HCT116 (cell line): ENCODE measurements at regions not wholly inside any gene's neighbourhood (a gene's known extent, or its start where the extent isn't known, plus 50 kb on each side); places are given as distances from the start of the nearest gene placed in this dataset.

Source experiments
- ATAC-seq: fragments of 200-7000 bp; cut with Tn5 transposase; 2 replicates; pipeline ENCODE4 v1.9.1; 2020; ENCODE audit warnings: mild to moderate bottlenecking, moderate library complexity
- BruUV-seq: library from RNA; stranded (reverse); fragments of 400-500 nt; replicated peaks from 2 replicates; lab custom pipeline; 2021; lab: Mats Ljungman, UMichigan
- CTCF ChIA-PET: fragments of 300-600 bp; sonication (Branson Sonifier 250); formaldehyde crosslinking; loops from one replicate; lab custom pipeline; 2021; ENCODE audit warnings: antibody characterized with exemption; lab: Charles Lee
- POLR2A ChIA-PET: fragments of 300-600, 350-600 bp; sonication (Branson Sonifier 250); formaldehyde crosslinking; loops from one replicate; lab custom pipeline; 2021; ENCODE audit warnings: antibody characterized with exemption; lab: Charles Lee
- RAD21 ChIA-PET, 2 experiments: fragments of 300-600 bp; sonication (Branson Sonifier 250); formaldehyde crosslinking; loops; one replicate each; lab custom pipeline; 2023; ENCODE audit warnings: low total read pairs in 2 of 2; ENCODE audit not compliant: uncharacterized antibody in 2 of 2, unreplicated experiment in 2 of 2, low non-redundant PET in 1 of 2; lab: Charles Lee
- DNase-seq: peaks from one replicate; pipeline ENCODE4 v3.0.0-alpha.2; 2010; ENCODE audit warnings: low read depth, low spot score
- H2AFZ ChIP-seq: fragments of 200-600 bp; shearing (Covaris generic), sonication (generic); 2 replicates; pipeline ENCODE4 v1.6.1; 2017; ENCODE audit warnings: low read depth, mixed run types, mixed read lengths, antibody characterized with exemption, low read length; ENCODE audit not compliant: poor library complexity, severe bottlenecking
- H3K27ac ChIP-seq: 2 replicates; pipeline ENCODE4 v1.5.1; 2012; ENCODE audit warnings: low read depth, low read length
- H3K27me3 ChIP-seq: fragments of 200-600 bp; sonication (generic); 2 replicates; pipeline ENCODE4 v1.6.1; 2016; ENCODE audit warnings: mixed run types, low read length, mixed read lengths; ENCODE audit not compliant: insufficient read depth
- H3K36me3 ChIP-seq, 2 experiments: fragments of 200-500 bp in 1 of 2; fragments of 200-600 bp in 1 of 2; sonication (Bioruptor generic) in 1 of 2; sonication (generic) in 1 of 2; 2 replicates each; pipeline versions ENCODE4 v1.5.1 to v1.6.1; 2014 to 2016; ENCODE audit warnings: low read length in 2 of 2, inconsistent platforms in 1 of 2, mixed read lengths in 1 of 2, mixed run types in 1 of 2; ENCODE audit not compliant: insufficient read depth in 2 of 2, control insufficient read depth in 1 of 2
- H3K4me1 ChIP-seq, 2 experiments: fragments of 200-600 bp in 1 of 2; sonication (generic) in 1 of 2; 2 replicates each; pipeline versions ENCODE4 v1.5.1 to v1.6.1; 2012 to 2017; ENCODE audit warnings: low read length in 2 of 2, inconsistent platforms in 1 of 2, mild to moderate bottlenecking in 1 of 2, mixed read lengths in 1 of 2, mixed run types in 1 of 2, moderate library complexity in 1 of 2; ENCODE audit not compliant: insufficient read depth in 2 of 2, control insufficient read depth in 1 of 2
- H3K4me2 ChIP-seq: fragments of 200-600 bp; sonication (generic); 2 replicates; pipeline ENCODE4 v1.6.1; 2017; ENCODE audit warnings: mixed run types, low read length, mixed read lengths
- H3K4me3 ChIP-seq, 2 experiments: fragments of 200-600 bp in 1 of 2; sonication (generic) in 1 of 2; replicated peaks in 1 of 2; 2 replicates each; pipeline ENCODE4 v1.5.1; 2011 to 2016; ENCODE audit warnings: low read length in 2 of 2, control low read depth in 1 of 2, low read depth in 1 of 2, mild to moderate bottlenecking in 1 of 2, mixed read lengths in 1 of 2, mixed run types in 1 of 2
- H3K79me2 ChIP-seq: fragments of 200-600 bp; sonication (generic); 2 replicates; pipeline ENCODE4 v1.6.1; 2017; ENCODE audit warnings: mild to moderate bottlenecking, mixed run types, low read length, moderate library complexity, mixed read lengths; ENCODE audit not compliant: insufficient read depth
- H3K9ac ChIP-seq: fragments of 200-600 bp; sonication (generic); 2 replicates; pipeline ENCODE4 v1.6.1; 2016; ENCODE audit warnings: low read length, mixed read lengths
- H3K9me2 ChIP-seq: fragments of 200-600 bp; sonication (generic), shearing (Covaris generic); 2 replicates; pipeline ENCODE4 v1.6.1; 2017; ENCODE audit warnings: mixed run types, mild to moderate bottlenecking, moderate library complexity; ENCODE audit not compliant: insufficient read depth
- H3K9me3 ChIP-seq, 2 experiments: fragments of 200-500 bp in 1 of 2; fragments of 200-600 bp in 1 of 2; sonication (Bioruptor generic) in 1 of 2; sonication (generic) in 1 of 2; 2 replicates each; pipeline ENCODE4 v1.6.1; 2014 to 2017; ENCODE audit warnings: low read length in 2 of 2, mixed read lengths in 2 of 2, inconsistent platforms in 1 of 2, low read depth in 1 of 2, mild to moderate bottlenecking in 1 of 2, mixed run types in 1 of 2, moderate library complexity in 1 of 2; ENCODE audit not compliant: control insufficient read depth in 1 of 2, insufficient read depth in 1 of 2
- H4K20me1 ChIP-seq: fragments of 200-600 bp; sonication (generic), shearing (Covaris generic); 2 replicates; pipeline ENCODE4 v1.6.1; 2017; ENCODE audit warnings: mixed run types, mild to moderate bottlenecking, moderate library complexity; ENCODE audit not compliant: insufficient read depth
- CBX3 ChIP-seq: IDR thresholded peaks from 2 replicates; pipeline ENCODE4 v1.6.1; 2012; ENCODE audit warnings: low read depth
- CEBPB ChIP-seq: IDR thresholded peaks from 2 replicates; pipeline ENCODE4 v1.6.1; 2012; ENCODE audit warnings: low read depth
- EGR1 ChIP-seq: IDR thresholded peaks from 2 replicates; pipeline ENCODE4 v1.6.1; 2012; ENCODE audit warnings: low read depth
- ELF1 ChIP-seq: IDR thresholded peaks from 2 replicates; pipeline ENCODE4 v1.6.1; 2012; ENCODE audit warnings: low read depth, borderline replicate concordance
- EZH2phosphoT487 ChIP-seq: fragments of 200-600 bp; IDR thresholded peaks from 2 replicates; pipeline ENCODE4 v1.6.1; 2018; ENCODE audit warnings: antibody characterized with exemption, borderline replicate concordance
- FOSL1 ChIP-seq: IDR thresholded peaks from 2 replicates; pipeline ENCODE4 v1.6.1; 2012; ENCODE audit warnings: low read depth
- JUND ChIP-seq: IDR thresholded peaks from 2 replicates; pipeline ENCODE4 v1.6.1; 2012
- MAX ChIP-seq: IDR thresholded peaks from 2 replicates; pipeline ENCODE4 v1.6.1; 2012
- POLR2A ChIP-seq: IDR thresholded peaks from 2 replicates; pipeline ENCODE4 v1.7.0; 2011; ENCODE audit warnings: borderline replicate concordance; ENCODE audit not compliant: insufficient read depth, insufficient read length; ENCODE audit errors: extremely low read depth
- RAD21 ChIP-seq: IDR thresholded peaks from 2 replicates; pipeline ENCODE4 v1.6.1; 2012; ENCODE audit warnings: low read depth, mild to moderate bottlenecking
- REST ChIP-seq: IDR thresholded peaks from 2 replicates; pipeline ENCODE4 v1.6.1; 2012; ENCODE audit warnings: low read depth
- SIN3A ChIP-seq: IDR thresholded peaks from 2 replicates; pipeline ENCODE4 v1.6.1; 2012; ENCODE audit warnings: low read depth
- SP1 ChIP-seq: IDR thresholded peaks from 2 replicates; pipeline ENCODE4 v1.6.1; 2012; ENCODE audit warnings: low read depth
- SRF ChIP-seq: IDR thresholded peaks from 2 replicates; pipeline ENCODE4 v1.6.1; 2012; ENCODE audit warnings: low read depth
- ZFX ChIP-seq: fragments of 450-650 bp; IDR thresholded peaks from 2 replicates; pipeline ENCODE4 v1.6.1; 2017
- ZNF274 ChIP-seq: fragments of 200-500 bp; sonication (Bioruptor generic); IDR thresholded peaks from 2 replicates; pipeline ENCODE4 v1.6.1; 2014; ENCODE audit warnings: mild to moderate bottlenecking, low read depth, low read length, inconsistent platforms
- intact Hi-C: fragments of 100-400 bp; cut with micrococcal nuclease; formaldehyde crosslinking; loops from 2 replicates; pipeline ENCODE4 v1.10.0; 2022

DNA sequence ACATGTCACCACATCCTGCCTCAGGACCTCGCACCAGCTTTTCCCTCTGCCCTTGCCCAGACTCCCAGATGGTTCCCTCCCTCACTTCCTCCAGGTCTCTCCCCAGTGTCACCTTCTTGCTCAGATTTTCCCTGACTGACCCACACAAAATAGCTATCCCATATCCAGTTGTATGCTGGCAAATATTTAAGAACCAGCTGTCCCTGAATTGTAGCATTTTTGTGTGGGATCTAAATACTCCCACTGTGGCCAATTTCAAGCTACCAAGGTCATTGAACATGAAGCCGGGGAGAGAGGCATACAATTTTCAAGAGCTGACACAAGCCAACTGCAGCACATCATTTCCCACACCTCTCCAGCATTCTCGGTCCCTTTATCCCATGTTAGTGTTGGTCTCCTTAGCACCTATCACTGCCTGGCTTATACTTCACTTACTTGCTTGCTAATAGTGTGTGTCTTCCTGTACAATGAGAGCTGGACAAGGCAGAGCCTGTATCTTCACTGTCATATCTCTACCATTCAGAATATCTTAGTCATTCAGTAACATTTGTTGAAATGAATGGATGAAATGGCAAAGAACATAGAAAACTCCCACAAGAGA is 101.3 kb upstream of the CTNNB1 start:
- ChIA-PET POLR2A (no interaction called here), CTCF (no interaction called here), RAD21 (no interaction called here)
- Histone ChIP-seq H3K4me3 (no peak overlapping the region), H2AFZ (no peak overlapping the region), H3K79me2 (no peaks in the 10 kb centered on the region), H3K9me3 (no peaks in the 10 kb centered on the region), H3K9ac (no peak overlapping the region), H3K9me2 (no peaks in the 10 kb centered on the region), H3K36me3 (no peaks in the 10 kb centered on the region), H3K4me1 (no peaks in the 10 kb centered on the region), H4K20me1 (no peaks in the 10 kb centered on the region), H3K4me2 (no peak overlapping the region), H3K27ac (no peak overlapping the region), H3K27me3 (no peaks in the 10 kb centered on the region)
- no peak for ATAC-seq
- BruUV-seq = no TSS peak
- no peak for DNase-seq
- TF ChIP-seq EGR1 (no peak), CEBPB (no peak), SRF (no peak), MAX (no peak), JUND (no peak), FOSL1 (no peak), REST (no peak)
- intact Hi-C loops = no loop called here

DNA sequence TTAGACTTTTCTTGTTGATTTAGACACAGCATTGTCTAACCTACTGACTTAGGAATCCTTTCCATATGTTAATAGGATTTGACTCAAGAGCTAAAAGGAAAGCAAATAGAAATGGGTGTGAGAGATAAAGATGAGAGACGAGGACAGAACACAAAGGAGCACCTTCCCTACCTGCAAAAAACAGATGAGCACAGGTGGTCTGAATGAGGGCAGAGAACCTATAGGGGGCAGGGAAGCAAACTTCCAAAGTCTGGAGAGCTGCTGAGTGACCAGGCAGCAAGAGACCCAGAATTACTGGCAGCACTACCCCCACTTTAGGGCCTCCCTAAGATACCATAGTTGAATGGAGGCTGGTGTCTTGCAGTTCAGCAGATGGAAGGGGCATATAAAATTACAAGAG is 98.1 kb upstream of the CTNNB1 start:
- DNase-seq = no peak
- Histone ChIP-seq H4K20me1 (no peaks in the 10 kb centered on the region), H3K27ac (no peak overlapping the region), H3K4me1 (no peaks in the 10 kb centered on the region), H3K9ac (no peak overlapping the region), H2AFZ (no peak overlapping the region), H3K4me2 (no peak overlapping the region), H3K9me2 (no peaks in the 10 kb centered on the region), H3K27me3 (no peaks in the 10 kb centered on the region), H3K9me3 (no peaks in the 10 kb centered on the region), H3K79me2 (no peaks in the 10 kb centered on the region), H3K4me3 (no peak overlapping the region), H3K36me3 (no peaks in the 10 kb centered on the region)
- intact Hi-C loops = no loop called here
- POLR2A ChIA-PET = no interaction called here
- CTCF ChIA-PET = no interaction called here
- ATAC-seq = no peak
- no TSS peak for BruUV-seq
- RAD21 ChIA-PET = no interaction called here
- TF ChIP-seq CEBPB (no peak), ZFX (no peak), REST (no peak), POLR2A (no peak), EGR1 (no peak), SP1 (no peak), ELF1 (no peak), RAD21 (no peak), SIN3A (no peak), CBX3 (no peak), ZNF274 (no peak), EZH2phosphoT487 (no peak)
